AML-193 (cell line): ENCODE measurements at regions not wholly inside any gene's neighbourhood (a gene's known extent, or its start where the extent isn't known, plus 50 kb on each side); places are given as distances from the start of the nearest gene placed in this dataset.
"Not testable (repeated sequence)": the region's sequence is repeated elsewhere in the genome, so short reads cannot be mapped to it uniquely, and the experiment has no call there.

Experiments
- DNase-seq, 2 experiments: peaks; one replicate each; lab custom pipeline; 2025; lab: John Stamatoyannopoulos, UW

DNA sequence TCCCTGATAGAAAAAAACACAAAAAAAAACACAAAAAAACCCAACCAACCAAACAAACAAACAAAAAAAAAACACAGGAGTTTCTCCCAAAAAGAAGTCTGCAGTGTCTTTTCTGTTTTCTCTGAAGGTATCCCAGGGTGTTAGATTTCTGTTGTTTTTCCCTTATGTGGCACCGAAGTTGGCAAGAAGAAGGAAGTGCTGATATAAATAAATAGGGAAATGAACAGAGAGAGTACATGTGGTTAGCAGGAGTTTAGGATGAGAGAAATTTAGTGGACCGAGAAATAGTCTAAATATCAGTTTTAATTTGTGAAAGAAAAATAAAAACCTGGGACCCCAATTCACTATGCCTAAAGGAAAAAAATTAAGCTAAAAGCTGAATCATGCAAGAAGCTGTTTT lies 287.0 kb upstream of the SGCG start:
- no peak for DNase-seq

DNA sequence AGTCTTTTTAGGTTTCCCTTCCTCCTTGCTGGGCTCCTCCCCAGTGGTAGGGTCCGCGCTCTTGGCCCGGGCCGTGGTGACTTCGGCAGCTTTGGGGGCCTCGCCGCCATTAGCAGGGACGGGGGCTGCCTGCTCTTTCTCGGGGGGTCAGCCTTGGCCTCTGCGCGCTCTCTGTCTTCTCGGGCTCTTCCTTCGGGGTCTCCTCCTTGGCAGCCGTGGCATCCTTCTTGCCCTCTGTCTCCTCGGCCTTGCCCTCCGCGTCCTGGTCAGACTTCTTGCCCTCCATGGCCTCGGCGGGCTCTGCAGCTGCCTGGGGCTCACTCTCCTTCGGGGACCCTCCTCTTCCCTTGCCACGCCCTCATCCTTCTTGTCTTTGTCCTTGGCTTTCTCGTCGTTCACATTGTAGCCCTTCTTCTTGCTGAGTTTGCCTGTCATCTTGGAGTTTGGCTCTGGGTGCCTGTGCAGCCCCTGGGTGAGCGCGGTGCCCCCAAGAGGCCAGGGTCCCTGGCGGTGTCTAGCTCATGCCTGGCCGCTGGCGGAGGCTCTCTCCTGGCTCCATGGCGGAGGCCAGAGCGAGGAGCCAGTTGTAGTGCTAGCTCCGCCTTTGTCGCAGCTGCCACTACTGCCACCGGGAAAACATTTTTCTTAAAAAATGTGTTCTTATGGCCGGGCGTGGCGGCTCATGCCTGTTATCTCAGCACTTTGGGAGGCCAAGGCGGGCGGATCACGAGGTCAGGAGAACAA lies 283.0 kb upstream of the SGCG start:
- DNase-seq: no peak

DNA sequence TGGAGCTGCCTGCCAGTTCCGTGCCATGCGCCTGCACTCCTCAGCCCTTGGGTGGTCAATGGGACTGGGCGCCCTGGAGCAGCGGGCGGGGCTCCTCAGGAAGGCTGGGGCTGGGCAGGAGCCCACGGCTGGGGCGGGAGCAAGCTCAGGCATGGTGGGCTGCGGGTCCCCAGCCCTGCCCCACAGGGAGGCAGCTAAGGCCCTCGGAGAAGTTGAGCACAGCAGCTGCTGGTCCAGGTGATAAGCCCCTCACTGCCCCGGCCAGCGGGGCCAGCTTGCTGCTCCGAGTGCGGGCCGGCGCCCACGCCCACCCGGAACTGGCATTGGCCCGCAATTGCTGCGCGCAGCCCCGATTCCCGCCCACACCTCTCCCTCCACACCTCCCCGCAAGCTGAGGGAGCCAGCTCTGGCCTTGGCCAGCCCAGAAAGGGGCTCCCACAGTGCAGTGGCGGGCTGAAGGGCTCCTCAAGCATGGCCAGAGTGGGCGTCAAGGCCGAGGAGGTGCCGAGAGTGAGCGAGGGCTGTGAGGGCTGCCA lies 280.3 kb upstream of the SGCG start:
- DNase-seq: not testable (repeated sequence)

DNA sequence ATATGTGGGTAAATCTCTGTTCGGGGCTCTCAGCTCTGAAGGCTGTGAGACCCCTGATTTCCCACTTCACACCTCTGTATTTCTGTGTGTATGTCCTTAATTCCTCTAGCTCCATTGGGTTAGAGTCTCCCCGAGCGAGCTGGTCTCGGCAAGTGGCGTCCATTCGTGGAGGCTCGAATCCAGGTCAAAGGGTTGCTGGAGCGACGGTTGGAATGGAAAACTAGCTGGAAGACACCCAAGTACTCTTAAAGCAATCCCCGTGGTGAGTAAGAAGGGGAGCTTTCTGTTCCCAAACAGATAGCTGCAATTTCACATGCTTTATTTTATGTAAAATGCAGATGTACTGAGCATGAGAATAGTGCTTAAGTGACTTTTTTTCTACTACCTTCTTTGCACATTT lies 277.5 kb upstream of the SGCG start:
- no peak for DNase-seq

DNA sequence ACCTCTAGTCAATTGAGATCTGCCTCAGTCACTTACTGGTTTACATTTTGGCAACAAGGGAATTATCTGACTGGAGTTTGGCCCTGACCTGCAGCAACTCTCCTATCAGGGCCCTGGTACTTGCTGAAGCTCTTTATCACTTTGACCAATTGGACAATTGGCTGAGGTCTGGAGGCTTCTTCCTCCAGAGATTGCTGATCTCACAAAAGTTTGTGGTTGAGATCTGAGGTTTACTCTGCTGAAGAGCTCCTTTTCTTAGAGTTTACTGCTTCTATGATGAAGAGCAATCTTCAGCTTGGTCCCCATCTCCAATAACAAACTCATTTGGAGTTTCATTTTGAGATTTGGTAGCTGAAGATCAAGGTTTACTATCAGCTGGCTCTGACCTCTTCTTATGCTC lies 276.9 kb upstream of the SGCG start:
- no peak for DNase-seq

DNA sequence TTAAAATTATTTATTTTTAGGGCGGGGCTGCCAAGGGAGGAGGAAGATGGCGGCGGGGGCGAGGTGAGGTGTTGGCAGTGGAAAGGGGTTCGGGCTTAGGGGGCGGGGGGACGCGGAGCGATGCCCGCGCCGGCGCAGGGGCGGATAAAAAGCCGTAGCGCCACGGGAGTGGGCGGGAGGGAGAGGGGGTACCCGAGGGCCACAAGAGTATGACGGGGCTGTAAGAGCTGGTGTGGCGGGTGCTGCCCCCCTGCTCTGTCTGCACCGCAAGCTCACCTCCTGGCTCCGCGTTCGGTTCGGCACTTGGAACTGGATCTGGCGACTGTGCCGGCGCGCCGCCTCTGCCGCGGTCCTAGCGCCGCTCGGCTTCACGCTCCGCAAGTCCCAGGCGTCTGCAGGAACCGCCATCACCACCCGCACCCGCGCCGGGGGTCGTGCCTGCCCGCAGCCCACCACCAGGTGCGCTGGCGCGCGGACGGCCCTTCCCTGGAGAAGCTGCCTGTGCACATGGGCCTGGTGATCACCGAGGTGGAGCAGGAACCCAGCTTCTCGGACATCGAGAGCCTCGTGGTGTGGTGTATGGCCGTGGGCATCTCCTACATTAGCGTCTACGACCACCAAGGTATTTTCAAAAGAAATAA lies 265.2 kb upstream of the SGCG start:
- no peak for DNase-seq

DNA sequence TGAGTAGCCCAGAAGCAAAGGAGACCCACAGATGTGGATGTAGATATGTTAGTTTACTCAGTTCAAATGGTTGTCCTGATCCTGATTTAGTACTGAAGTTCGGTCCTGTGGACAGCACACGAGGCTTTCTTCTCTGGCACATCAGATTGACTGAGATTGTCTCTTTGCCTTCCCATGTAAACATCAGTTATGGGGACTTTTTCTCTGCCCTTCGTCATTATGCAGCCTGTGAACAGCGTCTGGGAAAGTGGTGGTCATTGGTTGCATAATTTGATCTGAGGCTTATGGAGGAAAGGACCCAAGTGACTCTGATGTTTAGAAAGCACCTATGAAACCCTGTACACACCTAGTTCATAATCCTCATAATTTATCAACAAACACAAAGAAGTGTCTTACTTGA lies 264.5 kb upstream of the SGCG start:
- not testable (repeated sequence) for DNase-seq

DNA sequence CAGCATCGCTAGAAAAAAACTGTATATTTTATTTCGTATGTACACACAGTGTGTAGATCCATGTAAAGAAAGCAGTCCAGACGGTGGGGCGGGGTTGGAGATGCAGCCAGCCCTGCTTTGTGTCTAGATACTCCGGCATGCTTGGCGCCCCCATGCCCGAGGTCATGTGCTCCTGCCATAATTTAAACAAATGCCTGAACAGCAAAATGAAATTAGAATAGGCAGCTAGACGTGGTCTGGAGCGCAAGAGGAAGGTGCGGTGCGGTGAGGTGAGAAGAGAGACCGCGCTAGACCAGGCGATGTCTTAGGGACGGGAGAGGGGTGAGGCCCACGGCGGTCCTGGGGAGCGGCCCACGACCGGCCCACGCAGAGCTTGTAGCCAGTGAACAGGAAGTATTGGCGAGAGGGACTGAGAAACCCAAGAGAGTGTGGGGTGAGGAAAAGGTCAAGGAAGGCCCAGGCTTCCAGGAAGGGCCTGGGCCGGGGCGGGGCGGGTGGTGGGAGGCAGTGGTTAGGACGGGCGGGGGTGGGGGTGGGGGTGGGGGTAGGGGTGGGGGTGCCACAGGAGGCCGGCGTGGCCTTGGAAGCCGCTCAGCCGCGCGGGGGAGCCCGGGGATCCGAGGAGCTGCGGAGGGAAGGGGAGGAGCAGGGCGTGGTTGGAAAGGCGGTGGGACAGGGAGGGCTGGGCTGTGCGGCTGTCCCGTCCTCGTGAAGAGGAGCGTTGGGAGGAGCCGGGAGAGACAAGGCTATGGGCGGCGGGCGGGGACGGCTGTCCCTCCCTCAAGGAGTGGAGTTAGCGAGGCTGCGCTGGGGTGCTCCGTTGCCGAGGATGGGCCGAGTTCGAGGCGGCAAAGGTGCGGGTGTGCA lies 254.7 kb upstream of the SGCG start:
- no peak for DNase-seq

DNA sequence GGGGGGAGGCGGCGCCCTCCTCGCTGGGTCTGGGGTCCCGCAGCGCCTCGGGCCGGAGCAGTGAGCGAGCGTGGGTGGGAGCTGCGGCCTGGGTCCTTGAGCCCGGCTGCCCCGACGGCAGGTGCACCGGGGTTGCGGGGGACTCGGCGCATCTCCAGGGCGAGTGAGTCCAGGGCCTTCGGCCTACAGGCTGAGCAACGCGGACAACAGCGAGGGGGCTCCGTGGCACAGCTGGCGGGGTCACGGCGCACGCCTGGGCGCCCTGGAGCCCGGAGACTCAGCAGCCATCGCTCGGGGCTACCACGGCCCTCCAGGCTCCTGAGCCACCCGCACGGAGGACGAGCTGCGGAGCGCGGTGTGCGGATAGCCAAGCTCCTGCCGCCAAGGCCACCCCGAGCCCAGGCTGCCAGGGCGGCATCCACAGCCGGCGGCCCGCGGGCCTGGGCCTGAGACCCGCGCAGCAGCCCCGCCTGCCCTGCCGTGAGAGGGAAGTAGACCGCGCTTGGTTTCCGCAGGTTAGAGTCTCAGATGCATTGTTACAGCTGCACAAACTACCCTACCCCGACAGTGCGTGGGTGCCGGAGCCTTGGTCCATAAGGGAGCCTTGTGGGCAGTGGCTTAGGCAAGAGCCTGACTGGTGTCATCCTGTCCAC lies 253.9 kb upstream of the SGCG start:
- no peak for DNase-seq

DNA sequence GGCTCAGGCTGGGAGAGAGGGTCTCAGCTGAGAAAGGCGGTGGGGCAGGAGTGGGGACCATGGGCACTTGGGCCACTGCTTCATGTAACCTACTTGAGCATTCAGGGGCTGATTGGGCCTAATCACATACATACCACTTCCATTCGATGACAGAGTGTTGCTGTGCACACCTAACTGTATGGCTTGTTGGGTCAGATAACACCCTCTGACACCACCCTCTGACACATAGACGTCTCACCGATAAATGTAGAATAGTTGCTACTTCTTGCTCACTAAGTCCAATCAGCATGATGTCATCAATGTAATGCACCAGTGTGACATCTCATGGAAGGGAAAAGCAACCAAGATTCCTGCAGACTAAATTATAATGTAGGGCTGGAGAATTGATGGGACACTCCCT lies 252.9 kb upstream of the SGCG start:
- DNase-seq: not testable (repeated sequence)

DNA sequence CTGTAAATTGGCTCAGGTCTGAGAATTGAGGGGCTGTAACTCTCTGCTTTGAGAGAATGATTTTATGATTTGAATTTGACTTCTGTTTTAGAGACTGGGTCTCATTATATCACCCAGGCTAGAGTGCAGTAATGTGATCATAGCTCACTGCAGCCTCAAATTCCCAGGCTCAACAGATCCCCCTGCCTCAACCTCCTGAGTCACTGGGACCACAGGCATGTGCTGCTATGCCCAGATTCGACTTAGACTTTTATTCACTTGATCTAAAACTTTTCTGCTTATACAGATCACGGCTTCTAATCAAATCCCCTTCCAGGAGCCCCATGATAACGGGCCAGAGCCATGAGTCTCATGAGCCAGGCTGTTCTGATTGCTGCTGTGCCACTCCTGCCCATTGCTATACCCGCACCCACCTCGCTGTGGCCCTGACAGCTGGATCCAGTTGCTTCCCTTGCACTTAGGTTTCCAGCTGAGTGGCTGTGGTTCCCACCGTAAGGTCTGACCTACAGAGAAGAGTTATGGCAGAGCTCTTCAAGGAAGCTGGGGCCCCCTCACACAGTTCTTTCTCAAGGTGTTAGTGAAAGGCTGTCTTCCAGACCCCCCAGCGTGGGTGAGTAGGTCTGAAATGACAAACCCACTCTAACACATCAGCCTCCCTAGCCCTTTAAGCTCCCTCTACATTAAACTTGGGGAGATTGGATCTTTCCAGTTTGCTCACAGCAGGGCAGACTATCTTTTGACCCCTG lies 251.2 kb upstream of the SGCG start:
- DNase-seq: no peak

DNA sequence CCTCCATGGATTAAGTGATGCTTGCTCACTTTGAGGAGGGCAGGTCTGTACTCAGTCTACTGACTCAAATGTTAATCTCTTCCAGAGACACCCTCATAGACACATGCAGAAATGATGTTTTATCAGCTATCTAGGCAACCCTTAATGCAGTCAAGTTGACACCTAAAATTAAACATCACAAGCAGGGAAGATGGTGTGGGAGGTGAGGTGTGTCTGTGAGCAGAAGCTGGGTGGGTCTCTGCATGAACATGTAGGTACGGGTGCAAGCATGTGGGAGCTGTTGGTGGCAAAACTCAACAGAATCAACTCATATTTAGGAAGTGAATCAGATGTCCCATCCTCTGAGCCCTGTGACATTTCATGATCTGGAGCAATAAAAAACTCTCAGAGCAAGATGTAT lies 249.2 kb upstream of the SGCG start:
- DNase-seq: no peak

DNA sequence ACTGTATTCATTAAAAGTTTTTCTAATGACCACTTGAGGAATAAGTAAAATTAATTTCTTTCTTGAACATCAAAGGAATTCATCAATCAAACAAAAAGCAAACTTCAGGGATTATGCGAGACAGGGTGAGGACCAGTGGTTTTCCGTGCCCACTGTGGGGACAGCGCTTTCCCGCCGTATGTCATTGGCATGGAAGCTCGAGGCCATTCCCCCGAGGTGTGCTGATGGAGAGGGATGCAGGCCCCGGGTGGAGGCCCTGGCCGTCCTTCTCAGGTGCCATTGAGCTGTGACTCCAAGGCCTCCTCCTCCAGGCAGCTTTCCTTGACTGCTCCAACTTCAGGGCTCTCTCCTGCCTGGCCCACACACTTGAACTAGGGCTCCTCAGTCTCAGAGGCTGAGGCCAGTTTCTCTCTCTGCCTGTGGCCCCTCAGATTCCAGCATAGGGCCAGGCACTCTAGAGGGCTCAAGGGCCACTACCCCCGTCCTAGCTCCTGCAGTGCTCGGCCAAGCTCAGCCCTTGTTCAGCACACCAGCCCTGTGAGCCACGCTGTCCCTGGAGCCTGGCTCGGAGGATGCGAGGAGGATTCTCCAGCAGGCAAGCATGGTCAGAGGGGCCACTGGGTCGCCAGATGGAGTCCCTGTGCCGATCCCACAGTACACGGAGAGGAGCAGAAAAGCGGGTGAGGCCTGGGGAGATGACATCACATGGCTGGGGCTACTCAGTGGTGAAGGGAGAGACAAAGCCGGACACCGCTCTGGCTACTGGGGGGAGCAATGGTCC lies 248.0 kb upstream of the SGCG start:
- not testable (repeated sequence) for DNase-seq

DNA sequence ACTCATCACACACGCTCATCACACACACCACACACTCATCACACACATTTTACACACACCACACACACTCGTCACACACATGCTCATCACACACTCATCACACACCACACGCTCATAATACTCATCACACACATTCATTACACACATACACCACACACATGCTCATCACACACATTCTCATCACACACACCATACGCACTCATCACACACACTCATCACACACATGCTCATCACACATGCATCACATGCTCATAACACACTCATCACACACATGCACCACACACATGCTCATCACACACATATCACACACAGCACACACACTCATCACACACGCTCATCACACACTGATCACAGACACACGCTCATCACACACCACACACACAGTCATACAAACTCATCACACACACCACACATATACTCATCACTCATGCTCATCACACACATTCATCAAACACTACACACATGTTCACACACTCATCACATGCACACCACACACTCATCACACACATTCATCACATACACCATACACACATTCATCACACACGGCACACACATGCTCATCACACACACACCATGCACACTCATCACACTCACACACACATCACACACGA lies 247.1 kb upstream of the SGCG start:
- DNase-seq: no peak

DNA sequence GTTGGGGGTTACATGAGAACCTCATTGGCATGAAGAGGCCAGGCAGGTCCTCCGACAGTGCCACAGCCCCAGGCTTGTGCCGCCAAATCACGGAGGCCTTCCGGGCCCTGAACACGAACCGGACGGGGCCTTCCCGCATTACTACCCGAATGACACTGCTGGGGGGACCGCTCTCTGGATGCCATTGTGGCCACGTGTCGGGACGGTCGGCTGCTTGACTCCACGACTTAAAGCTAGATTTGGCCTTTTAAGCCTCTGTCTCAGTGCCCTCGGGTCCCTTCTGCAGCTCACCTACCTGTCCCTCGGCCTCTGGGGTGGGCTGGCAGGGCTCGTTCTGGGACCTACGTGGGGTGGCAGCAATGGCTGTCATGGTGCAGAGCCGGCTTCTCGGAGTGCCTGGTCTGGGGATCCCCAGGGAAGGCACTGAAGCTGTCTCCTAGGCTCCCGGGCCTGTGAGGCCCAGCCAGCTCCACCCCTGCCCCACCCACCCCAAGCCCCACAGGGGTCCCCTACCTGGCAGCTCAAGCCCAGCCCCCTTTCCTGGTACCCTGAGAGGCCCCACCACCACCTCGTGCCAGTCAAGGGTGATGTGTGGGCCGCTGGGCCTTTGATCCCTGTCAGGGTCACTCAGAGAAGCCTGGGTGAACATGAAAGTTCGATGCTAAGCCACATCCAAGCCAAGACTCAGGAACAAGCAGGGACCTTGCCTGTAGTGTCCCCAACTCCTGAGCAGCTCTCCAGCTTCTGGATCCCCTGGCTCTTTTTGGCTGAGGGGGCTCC lies 245.8 kb upstream of the SGCG start:
- no peak for DNase-seq

DNA sequence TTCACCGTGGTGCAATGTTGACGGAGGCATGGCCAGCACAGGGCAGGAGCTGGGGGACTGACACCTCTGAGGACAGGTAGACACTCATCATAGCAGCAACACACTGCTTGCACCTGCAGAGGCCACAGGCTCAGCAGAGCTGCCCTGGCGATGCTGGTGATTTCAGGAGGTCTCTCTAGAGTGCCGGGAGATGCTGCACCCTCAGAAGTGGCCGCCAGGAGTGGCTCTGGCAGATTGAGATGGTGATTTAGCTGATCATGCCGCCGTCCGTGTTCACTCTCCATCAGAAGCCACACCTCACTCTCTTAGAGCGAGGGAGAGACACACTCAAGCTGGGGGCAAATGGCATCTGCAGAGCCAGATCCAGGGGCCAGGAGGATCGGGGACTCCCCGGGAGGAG lies 244.6 kb upstream of the SGCG start:
- no peak for DNase-seq

DNA sequence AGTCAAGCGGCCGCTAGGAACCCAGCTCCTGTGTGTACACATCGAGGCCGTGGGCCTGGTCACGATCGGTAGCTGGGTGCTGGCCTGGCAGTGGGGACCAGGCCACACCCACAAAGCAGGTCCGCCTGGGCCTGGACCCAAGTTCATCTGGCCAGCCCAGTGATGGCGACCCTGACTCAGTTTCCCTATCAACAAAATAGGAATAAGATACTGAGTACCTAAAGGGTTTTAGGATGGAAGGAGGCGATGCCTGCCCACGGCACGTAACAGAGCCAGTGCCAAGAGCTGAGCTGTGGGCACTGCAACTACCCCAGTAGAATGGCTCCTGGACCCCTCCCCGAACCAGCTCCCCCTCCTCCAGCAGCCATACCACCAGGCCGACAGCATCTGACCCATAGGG lies 243.5 kb upstream of the SGCG start:
- DNase-seq: no peak

DNA sequence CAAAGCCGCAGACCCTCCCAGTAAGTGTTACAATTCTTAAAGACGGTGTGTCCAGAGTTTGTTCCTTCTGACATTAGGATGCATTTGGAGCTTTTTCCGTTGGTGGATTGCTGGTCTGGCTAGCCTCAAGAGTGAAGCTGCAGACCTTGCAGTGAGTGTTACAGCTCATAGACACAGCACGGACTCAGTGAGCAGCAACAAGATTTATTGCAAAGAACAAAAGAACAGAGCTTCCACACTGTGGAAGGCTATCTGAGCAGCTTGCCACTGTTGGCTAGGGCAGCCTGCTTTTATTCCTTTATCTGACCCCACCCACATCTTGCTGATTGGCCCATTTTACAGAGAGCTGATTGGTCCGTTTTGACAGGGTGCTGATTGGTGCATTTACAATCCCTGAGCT lies 242.8 kb upstream of the SGCG start:
- no peak for DNase-seq

DNA sequence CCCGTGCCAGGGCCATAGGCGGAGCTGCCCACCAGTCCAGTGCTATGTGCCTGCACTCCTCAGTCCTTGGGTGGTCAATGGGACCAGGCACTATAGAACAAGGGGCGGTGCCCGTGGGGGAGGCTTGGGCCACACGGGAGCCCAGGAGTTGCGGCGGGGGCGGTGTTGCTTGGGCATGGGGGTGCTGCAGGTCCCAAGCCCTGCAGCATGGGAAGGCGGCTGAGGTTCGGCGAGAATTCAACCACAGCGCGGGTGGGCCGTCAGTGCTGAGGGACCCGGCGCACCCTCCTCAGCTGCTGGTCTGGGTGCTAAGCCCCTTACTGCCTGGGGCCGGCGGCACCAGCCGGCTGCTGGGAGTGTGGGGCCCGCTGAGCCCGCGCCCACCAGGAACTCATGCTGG lies 242.2 kb upstream of the SGCG start:
- DNase-seq: no peak
